Fibroblast of lung (primary cell): ENCODE measurements at regions not wholly inside any gene's neighbourhood (a gene's known extent, or its start where the extent isn't known, plus 50 kb on each side); places are given as distances from the start of the nearest gene placed in this dataset.

Source experiments
- DNase-seq, 2 donors: peaks; one replicate each; pipeline versions ENCODE4 v3.0.0 to v3.0.0-alpha.2; 2010; ENCODE audit warnings: low read depth in 2 of 2
- H2AFZ ChIP-seq: 2 replicates; pipeline ENCODE4 v1.5.1; 2012; ENCODE audit warnings: low read length, control low read depth, inconsistent platforms
- H3K27ac ChIP-seq: 2 replicates; pipeline ENCODE4 v1.5.1; 2011; ENCODE audit warnings: low read length, control low read depth; ENCODE audit not compliant: insufficient read depth
- H3K27me3 ChIP-seq: 2 replicates; pipeline ENCODE4 v1.5.1; 2011; ENCODE audit warnings: mild to moderate bottlenecking, low read length; ENCODE audit not compliant: control insufficient read depth, insufficient read depth
- H3K36me3 ChIP-seq: 2 replicates; pipeline ENCODE4 v1.5.1; 2011; ENCODE audit warnings: low read length; ENCODE audit not compliant: control insufficient read depth, insufficient read depth
- H3K4me1 ChIP-seq: 2 replicates; pipeline ENCODE4 v1.5.1; 2011; ENCODE audit warnings: low read length; ENCODE audit not compliant: control insufficient read depth, insufficient read depth; ENCODE audit errors: extremely low read depth
- H3K4me2 ChIP-seq: 2 replicates; pipeline ENCODE4 v1.5.1; 2011; ENCODE audit warnings: low read length, control low read depth; ENCODE audit not compliant: insufficient read depth; ENCODE audit errors: extremely low read depth
- H3K4me3 ChIP-seq, 4 experiments: fragments of 200-600 bp in 1 of 4; sonication (generic) in 1 of 4; replicated peaks in 1 of 4; 2 replicates each; pipeline ENCODE4 v1.5.1; 2011 to 2016; ENCODE audit warnings: low read length in 4 of 4, low read depth in 3 of 4, mild to moderate bottlenecking in 3 of 4, control low read depth in 2 of 4, inconsistent platforms in 1 of 4, mixed read lengths in 1 of 4; ENCODE audit not compliant: insufficient read depth in 1 of 4; ENCODE audit errors: control extremely low read depth in 1 of 4
- H3K79me2 ChIP-seq: 2 replicates; pipeline ENCODE4 v1.5.1; 2012; ENCODE audit warnings: mild to moderate bottlenecking, low read length, inconsistent platforms; ENCODE audit not compliant: control insufficient read depth, insufficient read depth
- H3K9ac ChIP-seq: 2 replicates; pipeline ENCODE4 v1.5.1; 2011; ENCODE audit warnings: mild to moderate bottlenecking, low read length, control low read depth; ENCODE audit not compliant: insufficient read depth
- H3K9me3 ChIP-seq: 2 replicates; pipeline ENCODE4 v1.5.1; 2012; ENCODE audit warnings: low read depth, low read length; ENCODE audit not compliant: control insufficient read depth, insufficient read depth
- H4K20me1 ChIP-seq: 2 replicates; pipeline ENCODE4 v1.5.1; 2011; ENCODE audit warnings: low read length; ENCODE audit not compliant: control insufficient read depth, insufficient read depth; ENCODE audit errors: extremely low read depth
- EZH2 ChIP-seq: IDR thresholded peaks from 2 replicates; pipeline ENCODE4 v1.5.1; 2012; ENCODE audit warnings: low read length, control low read depth, mild to moderate bottlenecking; ENCODE audit errors: missing control alignments
- TF ChIP-seq, protein P1 (sequence below), 2 donors: IDR thresholded peaks in 1 of 2; conservative IDR thresholded peaks in 1 of 2; 1 replicate in 1 of 2; 2 replicates in 1 of 2; pipeline ENCODE4 v1.5.1; 2011 to 2012; ENCODE audit warnings: low read length in 2 of 2, control low read depth in 1 of 2, inconsistent platforms in 1 of 2, low read depth in 1 of 2, mild to moderate bottlenecking in 1 of 2

DNA sequence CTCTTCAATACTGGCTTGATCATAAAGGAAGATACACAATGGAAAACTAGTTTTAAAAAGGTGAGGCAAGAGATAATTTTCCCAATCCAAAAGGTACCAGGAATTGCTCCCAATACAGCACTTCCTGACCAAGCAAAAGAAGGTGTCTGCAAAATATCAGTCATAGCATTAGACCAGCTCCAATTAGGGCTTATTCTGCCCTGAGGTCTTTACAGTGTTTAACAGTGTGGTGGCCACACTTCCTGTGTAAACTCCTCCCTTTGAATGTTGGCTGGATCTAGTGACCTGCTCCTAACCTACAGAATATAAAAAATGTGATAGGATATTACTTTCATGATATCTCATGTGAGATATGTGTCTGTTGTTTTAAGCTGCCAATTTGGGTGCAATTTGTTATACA lies 57.1 kb upstream of the BTN3A2 start:
- DNase-seq = no peak
- H3K4me3 ChIP-seq = no peak overlapping the region
- no peaks in the 10 kb centered on the region for H3K79me2 ChIP-seq
- no peaks in the 10 kb centered on the region for H4K20me1 ChIP-seq
- no peak overlapping the region for H3K27ac ChIP-seq
- H3K4me2 ChIP-seq = no peak overlapping the region
- H3K36me3 ChIP-seq = no peaks in the 10 kb centered on the region
- peaks cover 6% of the 10 kb centered on the region for H3K4me1 ChIP-seq
- no peaks in the 10 kb centered on the region for H3K27me3 ChIP-seq
- H3K9me3 ChIP-seq = no peaks in the 10 kb centered on the region
- no peak overlapping the region for H2AFZ ChIP-seq
- no peak overlapping the region for H3K9ac ChIP-seq
- TF ChIP-seq, protein P1, sequence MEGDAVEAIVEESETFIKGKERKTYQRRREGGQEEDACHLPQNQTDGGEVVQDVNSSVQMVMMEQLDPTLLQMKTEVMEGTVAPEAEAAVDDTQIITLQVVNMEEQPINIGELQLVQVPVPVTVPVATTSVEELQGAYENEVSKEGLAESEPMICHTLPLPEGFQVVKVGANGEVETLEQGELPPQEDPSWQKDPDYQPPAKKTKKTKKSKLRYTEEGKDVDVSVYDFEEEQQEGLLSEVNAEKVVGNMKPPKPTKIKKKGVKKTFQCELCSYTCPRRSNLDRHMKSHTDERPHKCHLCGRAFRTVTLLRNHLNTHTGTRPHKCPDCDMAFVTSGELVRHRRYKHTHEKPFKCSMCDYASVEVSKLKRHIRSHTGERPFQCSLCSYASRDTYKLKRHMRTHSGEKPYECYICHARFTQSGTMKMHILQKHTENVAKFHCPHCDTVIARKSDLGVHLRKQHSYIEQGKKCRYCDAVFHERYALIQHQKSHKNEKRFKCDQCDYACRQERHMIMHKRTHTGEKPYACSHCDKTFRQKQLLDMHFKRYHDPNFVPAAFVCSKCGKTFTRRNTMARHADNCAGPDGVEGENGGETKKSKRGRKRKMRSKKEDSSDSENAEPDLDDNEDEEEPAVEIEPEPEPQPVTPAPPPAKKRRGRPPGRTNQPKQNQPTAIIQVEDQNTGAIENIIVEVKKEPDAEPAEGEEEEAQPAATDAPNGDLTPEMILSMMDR (conservative IDR thresholded peaks at IDR 0.05 in 1 of 2, IDR thresholded peaks at IDR 0.05 in 1 of 2; ENCODE audit: low read depth in 1 of 2, low read length in 2 of 2) = no peak
- TF ChIP-seq EZH2 = no peak

DNA sequence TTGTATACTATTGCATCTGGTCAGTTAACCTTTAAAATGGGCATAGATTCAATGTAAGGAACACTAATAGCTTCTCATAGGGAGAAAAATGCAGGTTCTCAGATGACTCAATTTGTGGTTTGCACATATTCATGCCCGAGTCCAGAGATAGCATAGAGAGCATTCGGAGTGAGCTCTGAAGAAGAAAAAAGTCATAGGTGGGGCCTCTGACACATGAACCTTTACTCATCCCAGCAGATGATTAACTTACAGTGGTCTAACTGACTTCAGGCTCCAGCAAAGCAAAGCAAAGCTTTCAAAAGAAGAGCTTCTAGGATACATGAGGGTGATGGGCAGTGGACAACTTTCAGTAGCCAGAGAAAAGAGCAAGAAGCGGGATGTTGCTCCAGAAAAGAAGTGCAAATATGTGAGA lies 55.3 kb upstream of the BTN3A2 start:
- Histone ChIP-seq H3K4me2 (peak overlapping the region; percentile 30), H3K4me3 (no peak overlapping the region), H3K27ac (peak overlapping the region; percentile 5), H3K4me1 (peaks cover 6% of the 10 kb centered on the region), H3K9ac (no peak overlapping the region), H4K20me1 (no peaks in the 10 kb centered on the region), H3K27me3 (no peaks in the 10 kb centered on the region), H3K79me2 (no peaks in the 10 kb centered on the region), H3K9me3 (no peaks in the 10 kb centered on the region), H3K36me3 (no peaks in the 10 kb centered on the region), H2AFZ (no peak overlapping the region)
- TF ChIP-seq EZH2 = no peak
- TF ChIP-seq, protein P1 (conservative IDR thresholded peaks at IDR 0.05 in 1 of 2, IDR thresholded peaks at IDR 0.05 in 1 of 2; ENCODE audit: low read depth in 1 of 2, low read length in 2 of 2) = no peak
- peak; percentile 56 to 88 for DNase-seq

DNA sequence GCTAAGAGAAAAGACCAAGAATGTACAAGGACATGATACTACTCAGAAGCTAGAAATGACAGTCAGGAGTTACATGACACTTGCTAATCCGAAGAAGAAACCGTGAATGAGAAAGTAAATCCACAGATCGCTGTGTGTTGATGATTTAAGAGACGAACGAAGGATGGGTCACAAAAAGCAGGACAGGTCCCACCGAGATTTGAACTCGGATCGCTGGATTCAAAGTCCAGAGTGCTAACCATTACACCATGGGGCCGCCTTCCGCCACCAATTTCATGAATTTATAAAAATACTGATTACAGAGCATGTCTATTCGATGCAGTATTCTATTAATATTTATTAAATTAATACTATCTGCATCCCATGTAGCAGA lies 54.0 kb upstream of the BTN3A2 start:
- peak; percentile 60 to 66 for DNase-seq
- TF ChIP-seq, protein P1 (conservative IDR thresholded peaks at IDR 0.05 in 1 of 2, IDR thresholded peaks at IDR 0.05 in 1 of 2; ENCODE audit: low read depth in 1 of 2, low read length in 2 of 2) = no peak
- TF ChIP-seq EZH2 = no peak
- Histone ChIP-seq H3K9ac (no peak overlapping the region), H3K4me3 (peak overlapping the region; percentile 12 to 88 (median 50)), H2AFZ (no peak overlapping the region), H3K27me3 (no peaks in the 10 kb centered on the region), H3K4me1 (peaks cover 6% of the 10 kb centered on the region), H3K36me3 (no peaks in the 10 kb centered on the region), H3K9me3 (no peaks in the 10 kb centered on the region), H3K79me2 (no peaks in the 10 kb centered on the region), H4K20me1 (no peaks in the 10 kb centered on the region), H3K4me2 (peak overlapping the region; percentile 82), H3K27ac (no peak overlapping the region)
